ENCODE measurements at regions not wholly inside any gene's neighbourhood (a gene's known extent, or its start where the extent isn't known, plus 50 kb on each side); places are given as distances from the start of the nearest gene placed in this dataset.
A peak's percentile ranks its signal among the peaks of the same experiment; 100 is the strongest.

GRCh38 chr6:80566361-80566760 lies 459.9 kb downstream of the BCKDHB start:
- intact Hi-C loops (cut with DNase I): no loop called here
- Histone ChIP-seq H3K36me3 (ENCODE audit: control insufficient read depth in 2 of 3, insufficient read depth in 3 of 3, low read length in 3 of 3) (no peaks in the 10 kb centered on the region), H3K4me3 (ENCODE audit: low read length in 3 of 3) (no peak overlapping the region), H3K9ac (ENCODE audit: low read length in 3 of 3) (no peak overlapping the region), H3K9me3 (ENCODE audit: control insufficient read depth in 2 of 3, insufficient read depth in 1 of 3, low read length in 3 of 3) (no peaks in the 10 kb centered on the region), H3K27me3 (ENCODE audit: control insufficient read depth, insufficient read depth, low read length) (no peaks in the 10 kb centered on the region), H3K4me1 (ENCODE audit: control insufficient read depth in 2 of 3, insufficient read depth in 2 of 3, low read depth in 1 of 3, low read length in 3 of 3) (no peaks in the 10 kb centered on the region), H3K27ac (ENCODE audit: low read depth in 2 of 2, low read length in 2 of 2) (no peak overlapping the region)
- TF ChIP-seq CTCF (IDR thresholded peaks at IDR 0.05; ENCODE audit: borderline replicate concordance, extremely low read depth, insufficient read depth): no peak
- DNase-seq: no peak
- no peak for FAIRE-seq

- peak in 1 of 5 donors; percentile 61 for DNase-seq
- intact Hi-C loops (cut with DNase I): no loop called here
- no peak for FAIRE-seq
- Histone ChIP-seq H3K27ac (ENCODE audit: low read depth in 2 of 2, low read length in 2 of 2) (no peak overlapping the region), H3K4me1 (ENCODE audit: control insufficient read depth in 2 of 3, insufficient read depth in 2 of 3, low read depth in 1 of 3, low read length in 3 of 3) (no peaks in the 10 kb centered on the region), H3K27me3 (ENCODE audit: control insufficient read depth, insufficient read depth, low read length) (no peaks in the 10 kb centered on the region), H3K4me3 (ENCODE audit: low read length in 3 of 3) (no peak overlapping the region), H3K9me3 (ENCODE audit: control insufficient read depth in 2 of 3, insufficient read depth in 1 of 3, low read length in 3 of 3) (no peaks in the 10 kb centered on the region), H3K36me3 (ENCODE audit: control insufficient read depth in 2 of 3, insufficient read depth in 3 of 3, low read length in 3 of 3) (no peaks in the 10 kb centered on the region), H3K9ac (ENCODE audit: low read length in 3 of 3) (no peak overlapping the region)
- no peak for TF ChIP-seq CTCF (IDR thresholded peaks at IDR 0.05; ENCODE audit: borderline replicate concordance, extremely low read depth, insufficient read depth)
Measured at GRCh38 chr6:80553071-80553740, 446.7 kb downstream of the BCKDHB start.

- Histone ChIP-seq H3K4me1 (ENCODE audit: control insufficient read depth in 2 of 3, insufficient read depth in 2 of 3, low read depth in 1 of 3, low read length in 3 of 3) (no peaks in the 10 kb centered on the region), H3K36me3 (ENCODE audit: control insufficient read depth in 2 of 3, insufficient read depth in 3 of 3, low read length in 3 of 3) (no peaks in the 10 kb centered on the region), H3K9me3 (ENCODE audit: control insufficient read depth in 2 of 3, insufficient read depth in 1 of 3, low read length in 3 of 3) (no peaks in the 10 kb centered on the region), H3K4me3 (ENCODE audit: low read length in 3 of 3) (no peak overlapping the region), H3K9ac (ENCODE audit: low read length in 3 of 3) (no peak overlapping the region), H3K27ac (ENCODE audit: low read depth in 2 of 2, low read length in 2 of 2) (no peak overlapping the region), H3K27me3 (ENCODE audit: control insufficient read depth, insufficient read depth, low read length) (no peaks in the 10 kb centered on the region)
- intact Hi-C loops (cut with DNase I): no loop called here
- FAIRE-seq (no peak), DNase-seq (no peak)
- TF ChIP-seq CTCF (IDR thresholded peaks at IDR 0.05; ENCODE audit: borderline replicate concordance, extremely low read depth, insufficient read depth): no peak
Measured at GRCh38 chr6:80550748-80551147, 444.3 kb downstream of the BCKDHB start.

- Histone ChIP-seq H3K27ac (ENCODE audit: low read depth in 2 of 2, low read length in 2 of 2) (no peak overlapping the region), H3K27me3 (ENCODE audit: control insufficient read depth, insufficient read depth, low read length) (no peaks in the 10 kb centered on the region), H3K4me3 (ENCODE audit: low read length in 3 of 3) (no peak overlapping the region), H3K9me3 (ENCODE audit: control insufficient read depth in 2 of 3, insufficient read depth in 1 of 3, low read length in 3 of 3) (no peaks in the 10 kb centered on the region), H3K9ac (ENCODE audit: low read length in 3 of 3) (no peak overlapping the region), H3K36me3 (ENCODE audit: control insufficient read depth in 2 of 3, insufficient read depth in 3 of 3, low read length in 3 of 3) (no peaks in the 10 kb centered on the region), H3K4me1 (ENCODE audit: control insufficient read depth in 2 of 3, insufficient read depth in 2 of 3, low read depth in 1 of 3, low read length in 3 of 3) (no peaks in the 10 kb centered on the region)
- FAIRE-seq: peak; percentile 45
- TF ChIP-seq CTCF (IDR thresholded peaks at IDR 0.05; ENCODE audit: borderline replicate concordance, extremely low read depth, insufficient read depth): no peak
- DNase-seq: peak in 2 of 5 donors; percentile 43 to 79
- intact Hi-C loops (cut with DNase I): no loop called here
Measured at GRCh38 chr6:80550281-80550680, 443.8 kb downstream of the BCKDHB start.

Data from kidney (tissue), 13 donors.